HG03097 (cell line): ENCODE measurements at regions not wholly inside any gene's neighbourhood (a gene's known extent, or its start where the extent isn't known, plus 50 kb on each side); places are given as distances from the start of the nearest gene placed in this dataset.
"Not testable (repeated sequence)": the region's sequence is repeated elsewhere in the genome, so short reads cannot be mapped to it uniquely, and the experiment has no call there.

ENCODE experiments used
- ATAC-seq: cut with Tn5 transposase; IDR thresholded peaks from one replicate; pipeline ENCODE4 v1.9.1; 2021; ENCODE audit not compliant: unreplicated experiment, low FRiP score

DNA sequence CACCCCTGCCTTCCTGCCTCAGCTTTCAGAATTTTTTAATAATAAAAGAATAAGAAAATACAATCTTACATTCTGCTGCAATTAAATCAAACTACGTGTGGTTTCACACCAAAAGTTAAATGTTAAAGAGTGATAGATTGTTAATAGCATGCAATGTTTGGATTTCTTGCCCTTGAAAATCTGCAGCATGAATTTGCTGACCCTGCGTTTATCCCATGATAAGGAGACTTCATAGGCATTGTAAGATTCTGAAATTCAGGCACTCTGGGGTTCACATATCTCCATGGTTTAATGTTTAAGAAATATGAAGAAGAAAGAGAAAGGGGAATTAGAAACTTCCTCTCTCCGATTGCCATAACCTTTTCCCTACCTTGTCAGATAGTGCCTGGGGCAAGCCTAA is 1616.2 kb upstream of the B3GALT2 start:
- no peak for ATAC-seq

GRCh38 chr1:194795917-194796593 is 1609.6 kb upstream of the B3GALT2 start:
- ATAC-seq: peak; percentile 89

DNA sequence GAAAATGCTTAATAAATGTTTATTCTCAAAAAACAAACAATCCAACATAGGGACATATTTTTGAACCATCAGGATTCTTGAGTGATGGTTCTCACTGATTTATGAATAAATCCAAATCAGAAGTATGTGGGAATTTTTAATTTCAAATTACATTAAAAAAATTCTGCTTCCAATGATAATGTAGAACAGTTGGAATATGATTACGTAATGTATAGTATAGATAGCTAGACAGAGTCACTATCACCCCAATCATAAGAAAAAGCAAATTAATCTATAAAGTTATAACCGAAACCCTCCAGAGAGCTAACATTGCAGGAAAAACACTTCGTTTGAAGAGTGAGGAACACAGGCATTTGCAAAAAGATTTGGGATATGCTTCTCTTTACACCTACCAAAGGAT is 1600.6 kb upstream of the B3GALT2 start:
- no peak for ATAC-seq

DNA sequence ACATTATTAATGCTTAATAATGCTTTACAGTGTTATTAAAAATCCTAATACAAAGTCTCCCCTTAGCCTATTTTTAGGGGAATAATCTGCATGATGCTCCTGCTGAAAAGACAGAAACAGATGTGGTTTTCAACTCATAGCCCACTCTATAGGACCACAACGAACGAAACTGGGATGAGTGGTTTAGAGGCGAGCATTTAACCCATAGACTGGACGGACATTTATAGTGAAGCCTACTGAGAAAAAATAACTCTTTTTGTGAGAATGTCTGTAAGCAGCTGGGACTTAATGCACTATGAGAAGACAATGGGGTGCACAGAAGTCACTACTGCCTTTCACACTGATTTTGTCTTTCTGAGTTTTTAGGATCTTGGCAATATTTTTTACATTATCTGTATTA is 1599.6 kb upstream of the B3GALT2 start:
- no peak for ATAC-seq

GRCh38 chr1:194776657-194777056 is 1590.2 kb upstream of the B3GALT2 start:
- no peak for ATAC-seq

DNA sequence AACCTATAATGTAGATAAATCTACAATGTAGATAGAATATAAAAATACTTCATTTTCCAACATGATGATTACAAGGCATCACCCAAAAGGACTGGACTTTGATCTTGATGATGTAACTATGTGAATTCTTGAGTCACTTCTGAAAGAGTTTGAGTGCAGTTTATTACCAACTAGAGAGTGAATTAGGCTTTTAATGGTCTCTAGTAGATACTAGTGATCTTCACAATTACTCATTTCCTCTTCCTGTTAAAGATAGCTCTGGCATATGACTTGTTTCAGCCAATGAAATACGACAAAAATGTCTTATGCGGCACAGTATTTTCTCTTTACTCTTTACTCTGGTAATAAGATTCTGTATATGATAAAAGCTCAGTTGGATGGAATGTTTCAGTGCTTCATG is 1588.1 kb upstream of the B3GALT2 start:
- ATAC-seq: no peak

DNA sequence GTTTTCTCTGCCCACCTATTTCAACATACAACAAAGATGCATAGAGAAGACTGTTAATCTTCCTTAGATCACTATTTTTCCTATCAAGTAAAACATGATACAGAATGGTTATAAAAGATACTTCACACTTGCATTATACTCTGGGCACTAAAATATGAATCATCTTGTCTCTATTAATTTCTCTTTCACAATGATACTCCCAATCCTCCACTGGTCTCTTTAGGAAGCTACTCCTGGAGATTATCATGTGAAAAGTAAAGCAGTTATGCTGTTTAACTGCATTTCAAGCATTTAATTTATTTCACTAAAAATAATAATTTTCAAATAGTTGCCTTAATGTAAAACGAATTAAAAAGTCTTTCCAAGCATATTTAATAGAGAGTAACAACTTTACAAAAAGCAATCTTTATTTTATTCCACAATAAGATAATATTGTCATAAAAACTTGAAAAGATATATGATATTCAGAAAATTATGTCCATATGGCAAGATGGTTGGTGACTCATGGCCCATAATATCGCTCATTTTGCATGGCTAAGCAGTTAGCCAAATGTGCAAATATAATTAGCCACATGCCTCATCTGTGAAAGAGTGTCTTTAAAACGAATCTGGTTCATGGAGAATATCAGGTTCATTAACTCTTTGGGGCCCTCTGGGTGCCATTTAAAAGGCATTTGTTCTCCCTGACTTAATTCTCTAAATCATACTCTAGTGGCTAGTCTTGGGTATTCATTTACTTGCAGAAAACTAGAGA is 1569.0 kb upstream of the B3GALT2 start:
- ATAC-seq: no peak

GRCh38 chr1:194738843-194739242 is 1552.4 kb upstream of the B3GALT2 start:
- ATAC-seq: not testable (repeated sequence)

GRCh38 chr1:194734970-194735369 is 1548.6 kb upstream of the B3GALT2 start:
- ATAC-seq: no peak

- ATAC-seq: no peak
Measured at GRCh38 chr1:194731025-194731424, 1544.6 kb upstream of the B3GALT2 start.

GRCh38 chr1:194730304-194730703 is 1543.9 kb upstream of the B3GALT2 start:
- ATAC-seq: no peak

- no peak for ATAC-seq
Measured at GRCh38 chr1:194723067-194723466, 1536.7 kb upstream of the B3GALT2 start.

- no peak for ATAC-seq
Measured at GRCh38 chr1:194717941-194718340, 1531.5 kb upstream of the B3GALT2 start.

DNA sequence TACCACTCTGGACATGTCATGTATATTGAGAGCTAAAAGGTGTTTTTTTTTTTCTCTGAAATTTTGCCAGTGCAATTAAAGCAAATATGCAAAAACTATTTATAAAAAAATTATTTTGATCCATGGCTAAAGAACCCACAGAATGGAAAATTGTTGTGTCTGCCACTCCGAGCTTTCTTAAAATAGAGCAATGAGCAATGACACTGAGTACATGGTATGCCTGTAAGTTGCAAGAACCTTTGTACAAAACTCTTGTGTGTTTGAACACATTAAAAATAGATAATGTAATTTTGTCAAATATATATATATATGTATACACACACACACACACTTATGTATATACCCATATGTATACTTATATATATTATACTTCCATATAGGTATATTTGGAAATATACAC is 1530.9 kb upstream of the B3GALT2 start:
- ATAC-seq: no peak

GRCh38 chr1:194710671-194711070 is 1524.3 kb upstream of the B3GALT2 start:
- ATAC-seq: no peak

GRCh38 chr1:194709439-194709838 is 1523.0 kb upstream of the B3GALT2 start:
- no peak for ATAC-seq

- ATAC-seq: no peak
Measured at GRCh38 chr1:194707074-194707473, 1520.7 kb upstream of the B3GALT2 start.

DNA sequence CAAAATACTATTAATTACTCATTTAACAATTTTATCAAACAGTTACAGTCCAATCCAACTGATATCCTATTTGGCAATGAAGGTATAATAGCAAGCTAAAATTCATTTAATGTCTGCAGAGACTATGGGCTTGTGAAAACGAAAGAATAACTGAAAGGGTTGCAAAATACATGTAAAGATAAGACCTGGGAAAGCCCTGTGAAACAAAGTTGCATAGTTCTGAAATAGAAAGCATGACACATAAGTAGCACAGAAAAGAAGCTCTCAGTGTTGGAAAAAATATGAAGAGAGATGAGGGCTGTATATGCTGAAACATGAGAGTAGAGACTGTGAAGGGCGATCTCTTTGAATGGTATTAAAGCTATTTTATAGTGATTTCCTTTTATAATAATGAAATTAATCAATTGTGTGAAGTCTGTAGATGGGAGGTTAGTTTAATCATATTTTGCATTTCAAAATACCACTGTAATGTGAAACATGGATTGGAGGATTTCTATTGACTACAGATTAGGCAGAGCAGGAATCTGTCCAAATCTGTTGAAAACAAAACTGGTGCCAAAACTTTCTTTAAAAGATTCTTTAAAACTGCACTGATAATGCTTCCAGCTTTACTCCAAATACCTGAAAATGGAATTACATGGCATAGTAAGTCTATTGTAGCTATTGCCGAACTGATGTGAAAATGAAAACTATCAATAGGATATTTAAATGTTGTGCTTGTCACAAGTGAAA is 1518.9 kb upstream of the B3GALT2 start:
- ATAC-seq: peak; percentile 88

- ATAC-seq: no peak
Measured at GRCh38 chr1:194698908-194699318, 1512.5 kb upstream of the B3GALT2 start.

GRCh38 chr1:194693244-194693643 is 1506.8 kb upstream of the B3GALT2 start:
- no peak for ATAC-seq

DNA sequence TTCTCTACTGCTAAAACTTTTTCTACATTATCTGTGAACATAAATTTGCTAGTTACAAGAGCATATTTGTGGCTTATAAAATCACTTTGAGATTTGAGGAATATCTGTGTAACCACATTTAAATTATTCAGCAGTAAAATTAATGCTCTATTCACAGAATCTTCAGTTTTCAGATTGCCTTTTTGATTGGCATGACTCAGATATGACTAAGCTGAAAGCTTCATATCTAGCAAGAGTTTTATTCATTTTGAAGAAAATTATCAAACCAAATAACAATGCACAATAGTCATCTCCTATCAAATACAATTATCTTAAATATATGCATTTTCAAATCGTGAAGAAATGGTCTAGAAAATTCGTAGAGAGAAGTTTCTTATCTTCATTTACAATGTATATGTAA is 1498.2 kb upstream of the B3GALT2 start:
- ATAC-seq: no peak

DNA sequence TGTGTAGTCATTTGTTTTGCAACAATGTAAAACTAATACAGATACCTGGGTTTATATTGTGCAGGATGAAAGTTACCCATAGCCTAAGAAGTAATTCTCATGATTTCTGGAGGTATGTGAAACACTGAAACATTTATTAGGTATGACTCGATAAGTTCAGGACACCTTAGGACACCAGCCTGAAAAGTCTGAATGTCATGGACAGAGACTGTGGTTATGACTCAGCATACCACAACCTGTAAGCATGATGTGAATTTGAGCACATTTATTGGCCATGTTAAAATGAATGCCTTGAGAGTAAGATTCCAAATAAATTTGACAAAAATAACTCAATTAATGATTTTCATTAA is 1471.7 kb upstream of the B3GALT2 start:
- ATAC-seq: no peak
